ENCODE measurements at regions not wholly inside any gene's neighbourhood (a gene's known extent, or its start where the extent isn't known, plus 50 kb on each side); places are given as distances from the start of the nearest gene placed in this dataset.

DNA sequence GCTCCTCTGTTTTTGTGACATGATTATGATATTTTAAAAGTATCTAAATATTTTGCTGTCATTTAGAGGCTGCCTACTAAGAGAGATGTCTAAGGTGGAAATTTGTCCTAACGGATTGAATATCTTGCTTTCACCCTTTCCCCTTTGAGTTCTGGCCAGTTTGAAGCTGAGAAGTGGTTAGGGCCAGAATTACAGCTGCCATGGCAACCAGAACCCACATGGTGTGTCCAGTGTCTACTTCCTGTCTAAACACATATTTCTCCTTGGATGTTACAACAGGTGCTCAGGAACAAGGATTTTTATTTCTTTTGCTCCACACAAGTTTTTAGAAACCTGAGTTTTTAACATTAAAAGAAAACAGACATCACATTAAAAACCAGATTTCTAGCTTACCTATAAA, 335.1 kb upstream of the OR4E1 start:
- Histone ChIP-seq H3K79me2 (ENCODE audit: insufficient read depth, low read length) (no peaks in the 10 kb centered on the region), H3K9ac (ENCODE audit: insufficient read depth, low read depth, low read length) (no peak overlapping the region), H3K4me2 (ENCODE audit: low read depth, low read length) (no peak overlapping the region), H3K36me3 (replicated peaks in 1 of 2; ENCODE audit: control insufficient read depth in 1 of 2, insufficient read depth in 2 of 2, low read length in 2 of 2) (no peaks in the 10 kb centered on the region), H3K27me3 (ENCODE audit: control insufficient read depth in 1 of 2, insufficient read depth in 2 of 2, low read length in 2 of 2) (no peaks in the 10 kb centered on the region), H3K4me3 (replicated peaks in 1 of 3; ENCODE audit: insufficient read depth in 1 of 3, low read depth in 2 of 3, low read length in 3 of 3) (no peak overlapping the region), H2AFZ (ENCODE audit: low read length) (no peak overlapping the region), H3K9me3 (ENCODE audit: low read length) (peaks cover 10% of the 10 kb centered on the region; the same call in 1 of the 2 replicates), H4K20me1 (ENCODE audit: insufficient read depth, low read length) (no peaks in the 10 kb centered on the region), H3K27ac (ENCODE audit: extremely low read length, insufficient read depth, low read length) (no peak overlapping the region), H3K4me1 (ENCODE audit: insufficient read depth, low read length) (no peaks in the 10 kb centered on the region)
- TF ChIP-seq ZNF776 (CRISPR knock-in tag; IDR thresholded peaks at IDR 0.05): no peak
- no peak for TF ChIP-seq ZNF713 (CRISPR knock-in tag; IDR thresholded peaks at IDR 0.05)
- TF ChIP-seq SMARCE1 (IDR thresholded peaks at IDR 0.05; ENCODE audit: borderline replicate concordance): no peak
- TF ChIP-seq, protein P1, sequence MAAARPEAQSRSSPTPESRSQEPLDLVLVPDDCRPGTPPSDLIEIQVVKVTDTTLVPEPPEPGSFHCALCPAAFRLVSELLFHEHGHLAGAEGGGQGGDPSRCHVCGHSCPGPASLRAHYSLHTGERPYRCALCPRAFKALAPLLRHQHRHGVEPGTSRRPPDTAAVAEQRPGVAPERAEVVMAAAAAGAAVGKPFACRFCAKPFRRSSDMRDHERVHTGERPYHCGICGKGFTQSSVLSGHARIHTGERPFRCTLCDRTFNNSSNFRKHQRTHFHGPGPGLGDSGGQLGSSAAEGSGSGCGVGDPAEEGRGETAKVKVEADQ (CRISPR knock-in tag; IDR thresholded peaks at IDR 0.05; ENCODE audit: borderline replicate concordance): no peak
- no peak for TF ChIP-seq ZNF678 (CRISPR knock-in tag; IDR thresholded peaks at IDR 0.05)
- DNase-seq (ENCODE audit: low spot score) (no peak), FAIRE-seq (no peak), ATAC-seq (no peak)
- in situ Hi-C loops (cut with HindIII; ENCODE audit: extremely low pct_ligation_motif_present, low pct_unique_long_range_greater_than_20kb) (no loop called here), intact Hi-C loops (cut with micrococcal nuclease; ENCODE audit: unreplicated experiment) (no loop called here)
- BruUV-seq (replicated peaks): no TSS peak
- POLR2A ChIA-PET: no interaction called here
- 0% methylated on average over 1 of the region's 1 CpG for WGBS (ENCODE audit: low lambda C conversion rate)
- CTCF ChIA-PET (ENCODE audit: low intra/inter-chr PET ratio, low total read pairs): no interaction called here

DNA sequence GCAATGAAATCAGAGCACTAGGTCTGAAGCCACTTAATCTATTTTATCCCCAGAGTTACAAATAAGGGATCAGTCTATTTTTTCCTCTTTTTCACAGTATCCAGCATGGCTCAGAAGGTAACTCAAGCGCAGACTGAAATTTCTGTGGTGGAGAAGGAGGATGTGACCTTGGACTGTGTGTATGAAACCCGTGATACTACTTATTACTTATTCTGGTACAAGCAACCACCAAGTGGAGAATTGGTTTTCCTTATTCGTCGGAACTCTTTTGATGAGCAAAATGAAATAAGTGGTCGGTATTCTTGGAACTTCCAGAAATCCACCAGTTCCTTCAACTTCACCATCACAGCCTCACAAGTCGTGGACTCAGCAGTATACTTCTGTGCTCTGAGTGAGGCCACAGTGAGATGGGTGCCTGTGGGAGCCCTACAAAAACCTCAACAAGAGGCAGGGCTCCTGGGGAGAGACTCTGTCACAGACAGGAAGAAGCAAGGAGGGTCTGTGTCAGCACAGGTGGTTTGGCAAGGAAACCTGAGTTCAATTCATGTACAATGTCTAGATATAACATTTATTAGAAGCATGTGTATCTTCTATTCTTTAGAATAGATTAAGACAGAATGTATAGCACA, 334.3 kb upstream of the OR4E1 start:
- ATAC-seq (no peak), DNase-seq (ENCODE audit: low spot score) (no peak), FAIRE-seq (no peak)
- H3K79me2 ChIP-seq (ENCODE audit: insufficient read depth, low read length): no peaks in the 10 kb centered on the region
- no peak overlapping the region for H2AFZ ChIP-seq (ENCODE audit: low read length)
- no peak overlapping the region for H3K4me3 ChIP-seq (replicated peaks in 1 of 3; ENCODE audit: insufficient read depth in 1 of 3, low read depth in 2 of 3, low read length in 3 of 3)
- no peaks in the 10 kb centered on the region for H3K4me1 ChIP-seq (ENCODE audit: insufficient read depth, low read length)
- BruUV-seq (replicated peaks): no TSS peak
- intact Hi-C loops (cut with micrococcal nuclease; ENCODE audit: unreplicated experiment): no loop called here
- peaks cover 10% of the 10 kb centered on the region; the same call in 1 of the 2 replicates for H3K9me3 ChIP-seq (ENCODE audit: low read length)
- no peak overlapping the region for H3K27ac ChIP-seq (ENCODE audit: extremely low read length, insufficient read depth, low read length)
- in situ Hi-C loops (cut with HindIII; ENCODE audit: extremely low pct_ligation_motif_present, low pct_unique_long_range_greater_than_20kb): no loop called here
- ChIA-PET CTCF (ENCODE audit: low intra/inter-chr PET ratio, low total read pairs) (no interaction called here), POLR2A (no interaction called here)
- H3K27me3 ChIP-seq (ENCODE audit: control insufficient read depth in 1 of 2, insufficient read depth in 2 of 2, low read length in 2 of 2): no peaks in the 10 kb centered on the region
- 32% methylated on average over 6 of the region's 6 CpGs for WGBS (ENCODE audit: low lambda C conversion rate)
- no peaks in the 10 kb centered on the region for H3K36me3 ChIP-seq (replicated peaks in 1 of 2; ENCODE audit: control insufficient read depth in 1 of 2, insufficient read depth in 2 of 2, low read length in 2 of 2)
- H4K20me1 ChIP-seq (ENCODE audit: insufficient read depth, low read length): no peaks in the 10 kb centered on the region
- H3K9ac ChIP-seq (ENCODE audit: insufficient read depth, low read depth, low read length): no peak overlapping the region
- no peak overlapping the region for H3K4me2 ChIP-seq (ENCODE audit: low read depth, low read length)
- no peak for TF ChIP-seq KDM4B (CRISPR knock-in tag; IDR thresholded peaks at IDR 0.05)
- TF ChIP-seq ISL2 (CRISPR knock-in tag; IDR thresholded peaks at IDR 0.05): no peak
- TF ChIP-seq, protein P2, sequence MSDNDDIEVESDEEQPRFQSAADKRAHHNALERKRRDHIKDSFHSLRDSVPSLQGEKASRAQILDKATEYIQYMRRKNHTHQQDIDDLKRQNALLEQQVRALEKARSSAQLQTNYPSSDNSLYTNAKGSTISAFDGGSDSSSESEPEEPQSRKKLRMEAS (IDR thresholded peaks at IDR 0.05): no peak
- TF ChIP-seq DPF2 (CRISPR knock-in tag; IDR thresholded peaks at IDR 0.05; ENCODE audit: borderline replicate concordance, low read depth): no peak
- no peak for TF ChIP-seq ZNF746 (CRISPR knock-in tag; IDR thresholded peaks at IDR 0.05)
- TF ChIP-seq, protein P3, sequence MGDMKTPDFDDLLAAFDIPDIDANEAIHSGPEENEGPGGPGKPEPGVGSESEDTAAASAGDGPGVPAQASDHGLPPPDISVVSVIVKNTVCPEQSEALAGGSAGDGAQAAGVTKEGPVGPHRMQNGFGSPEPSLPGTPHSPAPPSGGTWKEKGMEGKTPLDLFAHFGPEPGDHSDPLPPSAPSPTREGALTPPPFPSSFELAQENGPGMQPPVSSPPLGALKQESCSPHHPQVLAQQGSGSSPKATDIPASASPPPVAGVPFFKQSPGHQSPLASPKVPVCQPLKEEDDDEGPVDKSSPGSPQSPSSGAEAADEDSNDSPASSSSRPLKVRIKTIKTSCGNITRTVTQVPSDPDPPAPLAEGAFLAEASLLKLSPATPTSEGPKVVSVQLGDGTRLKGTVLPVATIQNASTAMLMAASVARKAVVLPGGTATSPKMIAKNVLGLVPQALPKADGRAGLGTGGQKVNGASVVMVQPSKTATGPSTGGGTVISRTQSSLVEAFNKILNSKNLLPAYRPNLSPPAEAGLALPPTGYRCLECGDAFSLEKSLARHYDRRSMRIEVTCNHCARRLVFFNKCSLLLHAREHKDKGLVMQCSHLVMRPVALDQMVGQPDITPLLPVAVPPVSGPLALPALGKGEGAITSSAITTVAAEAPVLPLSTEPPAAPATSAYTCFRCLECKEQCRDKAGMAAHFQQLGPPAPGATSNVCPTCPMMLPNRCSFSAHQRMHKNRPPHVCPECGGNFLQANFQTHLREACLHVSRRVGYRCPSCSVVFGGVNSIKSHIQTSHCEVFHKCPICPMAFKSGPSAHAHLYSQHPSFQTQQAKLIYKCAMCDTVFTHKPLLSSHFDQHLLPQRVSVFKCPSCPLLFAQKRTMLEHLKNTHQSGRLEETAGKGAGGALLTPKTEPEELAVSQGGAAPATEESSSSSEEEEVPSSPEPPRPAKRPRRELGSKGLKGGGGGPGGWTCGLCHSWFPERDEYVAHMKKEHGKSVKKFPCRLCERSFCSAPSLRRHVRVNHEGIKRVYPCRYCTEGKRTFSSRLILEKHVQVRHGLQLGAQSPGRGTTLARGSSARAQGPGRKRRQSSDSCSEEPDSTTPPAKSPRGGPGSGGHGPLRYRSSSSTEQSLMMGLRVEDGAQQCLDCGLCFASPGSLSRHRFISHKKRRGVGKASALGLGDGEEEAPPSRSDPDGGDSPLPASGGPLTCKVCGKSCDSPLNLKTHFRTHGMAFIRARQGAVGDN (CRISPR knock-in tag; IDR thresholded peaks at IDR 0.05): no peak
- TF ChIP-seq, protein P4, sequence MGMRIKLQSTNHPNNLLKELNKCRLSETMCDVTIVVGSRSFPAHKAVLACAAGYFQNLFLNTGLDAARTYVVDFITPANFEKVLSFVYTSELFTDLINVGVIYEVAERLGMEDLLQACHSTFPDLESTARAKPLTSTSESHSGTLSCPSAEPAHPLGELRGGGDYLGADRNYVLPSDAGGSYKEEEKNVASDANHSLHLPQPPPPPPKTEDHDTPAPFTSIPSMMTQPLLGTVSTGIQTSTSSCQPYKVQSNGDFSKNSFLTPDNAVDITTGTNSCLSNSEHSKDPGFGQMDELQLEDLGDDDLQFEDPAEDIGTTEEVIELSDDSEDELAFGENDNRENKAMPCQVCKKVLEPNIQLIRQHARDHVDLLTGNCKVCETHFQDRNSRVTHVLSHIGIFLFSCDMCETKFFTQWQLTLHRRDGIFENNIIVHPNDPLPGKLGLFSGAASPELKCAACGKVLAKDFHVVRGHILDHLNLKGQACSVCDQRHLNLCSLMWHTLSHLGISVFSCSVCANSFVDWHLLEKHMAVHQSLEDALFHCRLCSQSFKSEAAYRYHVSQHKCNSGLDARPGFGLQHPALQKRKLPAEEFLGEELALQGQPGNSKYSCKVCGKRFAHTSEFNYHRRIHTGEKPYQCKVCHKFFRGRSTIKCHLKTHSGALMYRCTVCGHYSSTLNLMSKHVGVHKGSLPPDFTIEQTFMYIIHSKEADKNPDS (CRISPR knock-in tag; IDR thresholded peaks at IDR 0.05): no peak

Data from HepG2 (cell line).